ENCODE measurements at regions not wholly inside any gene's neighbourhood (a gene's known extent, or its start where the extent isn't known, plus 50 kb on each side); places are given as distances from the start of the nearest gene placed in this dataset.

- ChIA-PET POLR2A (no interaction called here), RAD21 (ENCODE audit: low non-redundant PET in 1 of 2, low total read pairs in 2 of 2, uncharacterized antibody in 2 of 2, unreplicated experiment in 2 of 2) (no interaction called here), CTCF (no interaction called here)
- intact Hi-C loops (cut with micrococcal nuclease), result no loop called here
- no peaks in the 10 kb centered on the region for H3K9me3 ChIP-seq (ENCODE audit: control insufficient read depth in 1 of 2, insufficient read depth in 1 of 2, low read depth in 1 of 2, low read length in 2 of 2)
- DNase-seq (ENCODE audit: low read depth, low spot score) (no peak), ATAC-seq (peak; percentile 22; the same call in 1 of the 2 replicates)
- H3K4me2 ChIP-seq (ENCODE audit: low read length), result peak overlapping the region; percentile 50
- H2AFZ ChIP-seq (ENCODE audit: low read depth, low read length, poor library complexity, severe bottlenecking), result no peak overlapping the region
- H3K4me1 ChIP-seq (ENCODE audit: control insufficient read depth in 1 of 2, insufficient read depth in 2 of 2, low read length in 2 of 2), result peaks cover 0 to 28% of the 10 kb centered on the region in 2 experiments; a peak in 2 of 4 replicates
- H3K79me2 ChIP-seq (ENCODE audit: insufficient read depth, low read length), result no peaks in the 10 kb centered on the region
- peak overlapping the region in 1 of 2 experiments; percentile 8; a peak in 1 of 4 replicates for H3K4me3 ChIP-seq (replicated peaks in 1 of 2; ENCODE audit: low read depth in 1 of 2, low read length in 2 of 2)
- no peak overlapping the region for H3K9ac ChIP-seq (ENCODE audit: low read length)
- no peaks in the 10 kb centered on the region for H3K9me2 ChIP-seq (ENCODE audit: insufficient read depth)
- no TSS peak for BruUV-seq (replicated peaks)
- no peaks in the 10 kb centered on the region for H3K36me3 ChIP-seq (ENCODE audit: control insufficient read depth in 1 of 2, insufficient read depth in 2 of 2, low read length in 2 of 2)
- no peak for TF ChIP-seq YY1 (IDR thresholded peaks at IDR 0.05; ENCODE audit: extremely low read depth, insufficient replicate concordance, low read depth, low read length)
- TF ChIP-seq ZFX (IDR thresholded peaks at IDR 0.05), result no peak
- TF ChIP-seq SP1 (IDR thresholded peaks at IDR 0.05; ENCODE audit: low read depth), result no peak
- no peak for TF ChIP-seq ZNF274 (IDR thresholded peaks at IDR 0.05; ENCODE audit: low read depth, low read length)
- H4K20me1 ChIP-seq (ENCODE audit: insufficient read depth), result no peaks in the 10 kb centered on the region
- peaks cover 8% of the 10 kb centered on the region for H3K27me3 ChIP-seq (ENCODE audit: insufficient read depth, low read length)
- no peak overlapping the region for H3K27ac ChIP-seq (ENCODE audit: low read depth, low read length)
These were observed 191.8 kb upstream of the LRFN2 start for GRCh38 chr6:40778918-40779317.

GRCh38 chr6:40778196-40778595 is 191.0 kb upstream of the LRFN2 start:
- RAD21 ChIA-PET (ENCODE audit: low non-redundant PET in 1 of 2, low total read pairs in 2 of 2, uncharacterized antibody in 2 of 2, unreplicated experiment in 2 of 2), result no interaction called here
- Histone ChIP-seq H3K36me3 (ENCODE audit: control insufficient read depth in 1 of 2, insufficient read depth in 2 of 2, low read length in 2 of 2) (no peaks in the 10 kb centered on the region), H3K9me3 (ENCODE audit: control insufficient read depth in 1 of 2, insufficient read depth in 1 of 2, low read depth in 1 of 2, low read length in 2 of 2) (no peaks in the 10 kb centered on the region), H3K4me3 (replicated peaks in 1 of 2; ENCODE audit: low read depth in 1 of 2, low read length in 2 of 2) (peak overlapping the region in 1 of 2 experiments; percentile 9; a peak in 1 of 4 replicates), H3K4me1 (ENCODE audit: control insufficient read depth in 1 of 2, insufficient read depth in 2 of 2, low read length in 2 of 2) (peaks cover 0 to 28% of the 10 kb centered on the region in 2 experiments; a peak in 2 of 4 replicates), H3K9me2 (ENCODE audit: insufficient read depth) (no peaks in the 10 kb centered on the region), H2AFZ (ENCODE audit: low read depth, low read length, poor library complexity, severe bottlenecking) (no peak overlapping the region), H3K4me2 (ENCODE audit: low read length) (peak overlapping the region; percentile 50), H3K27me3 (ENCODE audit: insufficient read depth, low read length) (peaks cover 12% of the 10 kb centered on the region), H3K79me2 (ENCODE audit: insufficient read depth, low read length) (no peaks in the 10 kb centered on the region), H3K9ac (ENCODE audit: low read length) (no peak overlapping the region), H3K27ac (ENCODE audit: low read depth, low read length) (no peak overlapping the region), H4K20me1 (ENCODE audit: insufficient read depth) (no peaks in the 10 kb centered on the region)
- no TSS peak for BruUV-seq (replicated peaks)
- DNase-seq (ENCODE audit: low read depth, low spot score), result peak; percentile 18
- ATAC-seq, result peak; percentile 67; the same call in 1 of the 2 replicates
- intact Hi-C loops (cut with micrococcal nuclease), result no loop called here
- CTCF ChIA-PET, result no interaction called here
- POLR2A ChIA-PET, result no interaction called here
- TF ChIP-seq EZH2phosphoT487 (IDR thresholded peaks at IDR 0.05; ENCODE audit: borderline replicate concordance), result no peak
- TF ChIP-seq TCF7L2 (IDR thresholded peaks at IDR 0.05; ENCODE audit: borderline replicate concordance, extremely low read depth, insufficient read depth, insufficient read length), result no peak
- TF ChIP-seq CEBPB (IDR thresholded peaks at IDR 0.05; ENCODE audit: low read depth), result no peak
- no peak for TF ChIP-seq ATF3 (IDR thresholded peaks at IDR 0.05)
- TF ChIP-seq JUND (IDR thresholded peaks at IDR 0.05), result 0 out of 2 replicates have a peak, but pooled peaks have one; percentile 18
- TF ChIP-seq EGR1 (IDR thresholded peaks at IDR 0.05; ENCODE audit: low read depth), result no peak
- TF ChIP-seq SP1 (IDR thresholded peaks at IDR 0.05; ENCODE audit: low read depth), result 0 out of 2 replicates have a peak, but pooled peaks have one; percentile 28
- no peak for TF ChIP-seq REST (IDR thresholded peaks at IDR 0.05; ENCODE audit: low read depth)
- peak; percentile 48 for TF ChIP-seq FOSL1 (IDR thresholded peaks at IDR 0.05; ENCODE audit: low read depth)
- TF ChIP-seq CTCF (IDR thresholded peaks at IDR 0.05 in 2 of 3, conservative IDR thresholded peaks at IDR 0.05 in 1 of 3; ENCODE audit: borderline replicate concordance in 1 of 3, insufficient read depth in 1 of 3, low read depth in 2 of 3, low read length in 2 of 3), result no peak
- no peak for TF ChIP-seq EZH2 (IDR thresholded peaks at IDR 0.05)
- TF ChIP-seq SRF (IDR thresholded peaks at IDR 0.05; ENCODE audit: low read depth), result no peak
- TF ChIP-seq ZFX (IDR thresholded peaks at IDR 0.05), result no peak
- TF ChIP-seq POLR2AphosphoS5 (IDR thresholded peaks at IDR 0.05; ENCODE audit: low read depth, low read length), result no peak

Data from HCT116 (cell line).